CD1c-positive myeloid dendritic cell (primary cell): ENCODE measurements at regions not wholly inside any gene's neighbourhood (a gene's known extent, or its start where the extent isn't known, plus 50 kb on each side); places are given as distances from the start of the nearest gene placed in this dataset.

Experiments
- DNase-seq: peaks from one replicate; pipeline ENCODE4 v3.0.0-alpha.2; 2016; ENCODE audit errors: extremely low spot score

DNA sequence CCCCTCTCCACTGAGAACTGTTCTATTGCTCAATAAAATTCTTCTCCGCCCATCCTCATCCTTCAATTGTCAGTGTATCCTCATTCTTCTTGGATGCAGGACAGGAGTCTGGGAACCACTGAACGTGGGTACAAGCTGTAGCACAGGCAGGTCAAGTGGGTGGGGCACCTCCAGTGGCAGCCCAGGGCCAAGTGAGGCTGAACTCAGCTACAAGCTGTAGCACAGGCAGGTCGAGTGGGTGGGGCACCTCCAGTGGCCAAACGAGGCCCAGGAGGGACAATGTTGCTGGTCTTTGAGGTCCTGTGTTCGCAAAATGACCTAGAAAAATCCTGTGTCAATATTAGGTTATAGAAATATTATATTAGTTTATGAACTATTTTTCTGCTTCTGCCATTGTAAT lies 352.0 kb downstream of the TMX3 start:
- no peak for DNase-seq

DNA sequence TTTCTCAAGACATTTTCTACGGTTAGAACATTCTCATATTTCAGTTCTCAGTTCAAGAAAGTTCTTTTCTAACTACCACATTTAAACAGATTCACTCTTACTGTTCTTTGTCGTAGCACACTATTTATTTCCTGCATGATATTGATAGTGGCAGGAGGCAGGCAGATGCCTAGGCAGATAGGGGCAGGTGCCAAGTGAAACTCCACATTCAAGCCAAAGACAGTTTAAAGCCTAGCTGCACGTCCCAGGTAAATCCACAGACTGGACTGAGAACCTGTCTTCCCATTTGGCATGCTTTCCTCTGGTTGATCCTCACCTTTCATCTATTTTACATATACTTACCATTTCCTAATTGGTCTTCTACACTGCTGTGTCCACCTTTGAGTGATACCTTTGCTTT lies 359.3 kb downstream of the TMX3 start:
- DNase-seq = no peak

DNA sequence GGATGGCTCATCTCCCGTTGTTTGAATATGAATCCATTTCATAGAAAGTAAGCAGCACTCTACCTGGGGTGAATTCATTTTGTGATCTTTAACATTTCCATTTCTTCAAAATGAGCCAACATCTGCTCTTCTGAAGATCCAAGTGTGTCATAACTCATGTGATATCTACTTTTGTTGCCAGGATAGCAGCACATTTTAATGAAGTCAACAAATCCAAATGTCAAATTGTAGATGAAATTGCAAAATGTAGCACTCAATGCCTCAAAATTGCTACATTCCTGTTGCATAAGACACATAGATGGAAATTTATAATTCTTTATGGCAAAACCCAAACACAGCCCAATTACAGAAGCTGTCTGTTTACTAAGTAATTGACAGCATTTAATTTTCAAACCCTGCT lies 360.7 kb downstream of the TMX3 start:
- DNase-seq = no peak

DNA sequence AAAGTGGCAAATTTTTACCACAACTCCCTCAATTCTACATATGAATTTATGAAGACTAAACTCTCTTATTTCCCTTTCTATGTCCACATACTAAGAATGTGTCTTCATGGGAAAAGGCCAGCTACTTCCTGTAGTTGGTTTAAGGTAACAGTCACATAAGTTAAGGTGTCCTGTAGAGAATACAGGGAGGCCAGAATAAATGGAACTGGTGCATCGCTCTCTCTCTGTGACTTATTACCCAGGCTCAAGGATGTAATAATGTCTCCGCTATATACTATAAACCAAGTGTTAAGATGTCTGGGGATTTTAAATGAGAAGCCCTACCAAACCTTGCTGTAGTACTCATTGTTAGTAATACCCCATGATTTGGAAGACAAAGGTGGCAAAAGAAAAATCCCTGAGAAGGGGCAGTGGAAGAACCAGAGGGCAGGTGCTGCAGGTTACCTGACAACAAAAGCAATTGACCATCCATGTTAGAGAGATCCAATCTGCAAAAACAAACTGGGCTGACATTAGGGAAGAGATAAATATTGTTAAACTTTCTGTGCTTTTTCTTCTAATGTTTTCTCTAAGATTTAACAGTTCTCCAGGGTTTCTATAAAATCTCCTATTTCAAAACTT lies 372.8 kb downstream of the TMX3 start:
- DNase-seq = no peak

DNA sequence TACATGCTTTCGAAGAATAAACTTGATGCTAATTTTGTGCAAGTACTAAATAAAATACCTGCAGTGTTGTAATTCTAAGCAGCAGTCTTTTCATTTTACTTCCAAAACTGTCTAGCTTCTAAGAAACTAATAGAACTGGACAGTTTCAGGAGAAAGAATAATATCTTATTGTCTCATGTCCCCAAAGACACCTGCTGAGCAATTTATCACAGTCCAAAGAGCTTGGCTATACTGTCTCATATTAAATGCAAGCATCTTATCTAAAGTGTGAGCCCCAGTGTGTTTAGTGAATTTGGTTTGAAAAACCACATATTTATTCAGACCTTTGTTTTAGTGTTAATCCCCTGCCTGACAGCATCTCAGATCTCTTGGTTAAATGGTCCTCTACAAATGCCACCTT lies 374.3 kb downstream of the TMX3 start:
- no peak for DNase-seq

DNA sequence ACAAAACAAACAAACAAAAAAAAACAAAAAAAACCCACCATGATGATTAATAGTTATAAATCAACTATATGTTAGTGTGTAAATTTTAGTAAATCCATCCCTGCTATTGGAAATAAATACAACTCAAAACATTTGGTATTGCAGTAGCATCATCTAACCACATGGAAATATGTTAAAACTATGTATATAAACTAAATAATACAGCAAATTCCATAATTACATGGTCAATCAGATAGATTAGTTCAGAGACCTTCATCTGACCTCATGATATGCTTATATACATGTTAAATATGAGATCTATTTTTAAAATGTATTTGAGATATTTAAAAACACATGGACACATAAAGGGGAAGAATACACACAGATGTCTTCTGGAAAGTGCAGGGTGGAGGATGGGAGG lies 384.2 kb downstream of the TMX3 start:
- DNase-seq = no peak

DNA sequence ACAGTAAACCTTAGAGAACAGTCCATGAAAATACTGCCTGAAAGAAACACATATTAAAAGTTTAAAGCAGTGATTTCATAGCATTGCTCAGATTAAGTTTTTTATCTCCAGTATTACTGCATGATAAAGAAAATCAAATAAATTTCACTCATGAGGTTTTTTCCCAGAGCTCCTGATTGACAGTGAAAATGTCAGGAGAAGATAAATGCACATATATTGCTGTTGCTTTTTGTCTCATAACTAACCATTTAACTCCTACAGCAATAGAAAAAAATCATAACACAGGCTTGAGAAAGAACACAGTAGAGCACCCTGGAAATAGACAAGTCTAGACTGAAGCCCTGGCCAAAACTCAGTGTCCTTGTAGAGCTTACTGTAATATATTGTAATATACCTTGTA lies 391.0 kb downstream of the TMX3 start:
- no peak for DNase-seq

DNA sequence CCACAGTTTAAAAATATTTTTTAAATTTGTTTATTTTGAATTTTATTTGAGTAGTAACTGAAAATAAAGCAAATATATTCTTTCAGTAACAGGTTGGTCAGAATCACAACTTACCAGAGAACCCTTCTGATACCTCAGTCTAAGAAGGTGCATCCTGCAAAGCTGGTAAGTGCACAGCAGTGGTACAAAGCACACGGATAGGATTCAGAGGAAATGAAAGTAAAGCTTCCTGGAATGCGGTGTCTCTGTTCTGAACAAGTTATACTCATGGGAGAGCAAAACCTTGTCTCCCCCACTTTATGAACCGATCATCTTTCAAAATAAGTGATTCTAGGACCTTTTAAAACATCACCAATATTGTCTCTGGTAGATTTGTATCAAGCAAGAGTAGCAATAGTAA lies 398.3 kb downstream of the TMX3 start:
- DNase-seq = no peak

DNA sequence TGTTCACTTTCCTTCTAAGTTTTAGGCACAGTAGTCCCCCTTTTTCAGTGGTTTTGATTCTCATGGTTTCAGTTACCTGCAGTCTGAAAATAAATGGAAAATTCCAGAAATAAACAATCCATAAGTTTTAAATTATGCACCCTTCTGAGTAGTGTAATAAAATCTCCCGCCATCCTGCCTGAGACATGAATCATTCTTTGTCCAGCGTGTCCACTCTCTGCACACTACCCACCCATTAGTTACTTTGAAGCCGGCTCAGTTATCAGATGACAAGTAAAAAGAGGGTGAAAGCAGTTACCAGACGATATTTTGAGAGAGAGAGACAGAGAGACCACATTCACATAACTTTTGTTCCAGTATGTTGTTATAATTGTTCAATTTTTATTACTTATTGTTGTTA lies 400.5 kb downstream of the TMX3 start:
- DNase-seq = no peak

DNA sequence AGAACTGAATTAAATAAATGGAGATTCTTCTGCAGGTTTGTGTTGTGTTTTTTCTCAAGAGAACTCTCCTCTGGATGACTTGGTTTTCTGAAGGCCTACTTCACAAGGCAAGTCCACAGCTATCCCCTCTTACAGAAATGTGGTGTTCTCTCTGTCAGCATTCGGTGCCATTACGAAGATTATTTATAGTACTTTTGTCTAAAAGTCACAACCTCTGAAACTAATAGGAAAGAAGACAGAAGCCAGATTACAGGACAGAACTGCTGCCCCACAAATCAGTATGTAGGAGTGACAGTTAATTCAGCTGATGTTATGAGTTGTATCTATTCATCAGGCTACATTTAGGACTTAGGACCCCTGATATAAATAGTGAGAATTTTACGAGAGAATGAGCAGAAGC lies 413.5 kb downstream of the TMX3 start:
- DNase-seq = no peak

DNA sequence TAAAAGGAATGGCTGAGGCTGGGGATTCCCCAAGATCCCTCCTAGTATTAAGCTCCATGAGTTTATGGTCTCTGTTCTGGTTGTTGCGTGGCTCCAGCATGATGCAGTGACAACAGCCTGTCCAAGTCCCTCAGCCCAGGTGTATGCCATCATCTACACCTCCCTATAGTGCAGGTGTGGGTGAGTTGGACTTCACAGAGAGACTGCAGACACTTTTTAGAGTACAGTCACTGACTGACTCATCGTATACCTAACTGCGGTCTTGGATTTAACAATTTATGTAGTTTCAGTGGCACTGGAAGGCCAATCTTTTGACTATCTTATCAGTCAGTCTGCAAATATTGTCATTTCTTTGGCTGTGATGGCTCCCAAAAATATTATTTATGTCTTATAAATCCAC lies 415.0 kb downstream of the TMX3 start:
- DNase-seq = no peak

DNA sequence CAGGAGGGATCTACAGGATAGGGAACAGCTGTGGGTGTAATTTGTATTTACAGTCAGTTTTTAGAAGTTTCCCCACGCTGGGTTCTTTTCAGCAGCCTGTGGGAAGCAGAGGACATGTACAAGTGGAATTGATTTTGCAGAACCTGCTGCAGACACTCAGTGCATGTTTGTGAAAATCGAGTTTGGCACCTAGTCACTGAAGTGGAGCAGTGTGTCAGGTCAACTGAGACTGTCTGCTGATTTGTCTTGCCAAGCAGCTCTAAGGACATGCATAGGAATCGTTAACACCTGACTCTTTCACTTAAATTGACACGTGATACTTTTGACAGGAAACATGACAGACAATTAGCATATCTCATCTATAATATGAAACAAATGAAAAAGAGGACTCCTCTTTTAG lies 416.6 kb downstream of the TMX3 start:
- no peak for DNase-seq

DNA sequence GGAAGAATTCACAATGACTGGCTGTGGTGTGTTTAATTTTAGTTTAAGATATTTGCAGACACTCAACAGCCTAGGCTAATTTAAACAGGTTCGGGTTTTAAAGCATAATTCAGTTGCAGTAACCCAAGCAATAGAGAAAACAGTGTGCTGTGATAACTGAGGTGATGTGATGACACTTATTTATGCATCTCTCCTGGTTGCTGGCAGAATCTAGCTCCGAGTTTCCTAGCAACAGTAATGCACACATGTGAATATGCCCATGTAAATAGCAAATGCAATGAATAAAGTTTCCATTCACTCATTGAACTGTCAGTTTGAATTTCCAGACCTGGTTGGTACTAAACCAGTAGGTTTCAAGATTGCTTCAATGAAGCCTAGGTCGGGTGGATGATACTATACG lies 426.5 kb downstream of the TMX3 start:
- DNase-seq = no peak

DNA sequence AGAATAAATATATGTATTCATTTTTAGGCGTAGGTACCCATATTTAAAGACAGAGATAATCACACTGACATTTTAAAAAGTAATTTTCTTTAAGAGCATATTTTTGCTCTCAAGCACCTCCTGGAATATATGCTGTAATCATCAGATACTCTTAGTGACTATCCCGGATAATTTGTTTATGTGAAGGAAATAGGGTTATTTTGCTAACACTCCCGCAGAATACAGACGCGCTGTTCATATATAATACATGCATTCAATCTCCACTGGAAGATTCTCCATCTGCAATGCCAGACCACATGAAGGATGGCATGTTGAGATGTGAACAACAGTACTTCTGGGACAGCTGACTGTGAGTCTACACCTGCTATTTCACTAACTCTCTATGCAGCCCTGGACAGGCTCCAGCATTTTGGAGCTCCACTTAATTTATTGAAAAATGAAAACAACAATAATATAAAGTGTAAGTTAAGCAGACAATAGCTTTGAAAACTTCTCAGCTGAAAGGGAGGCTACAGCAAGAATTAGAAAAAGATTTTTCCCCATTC lies 430.6 kb downstream of the TMX3 start:
- no peak for DNase-seq

DNA sequence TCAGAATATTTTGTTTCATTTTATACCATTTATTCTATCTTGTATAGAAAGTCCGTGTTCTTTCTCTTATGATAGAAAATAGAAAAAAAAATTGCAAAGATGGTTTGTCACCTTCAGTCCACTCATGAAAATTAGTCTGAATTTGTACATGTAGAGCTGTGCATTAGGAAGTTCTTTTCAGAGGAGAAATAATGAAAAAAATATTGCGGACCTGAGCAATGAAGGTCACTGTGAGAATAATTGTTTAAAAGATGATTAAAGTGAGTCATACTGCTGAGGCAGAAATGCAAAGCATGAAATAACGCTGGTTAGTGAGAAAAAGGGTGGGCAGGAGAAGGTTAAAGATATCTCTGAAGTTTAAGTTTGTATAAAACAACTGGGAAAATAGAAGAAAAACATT lies 431.1 kb downstream of the TMX3 start:
- no peak for DNase-seq

DNA sequence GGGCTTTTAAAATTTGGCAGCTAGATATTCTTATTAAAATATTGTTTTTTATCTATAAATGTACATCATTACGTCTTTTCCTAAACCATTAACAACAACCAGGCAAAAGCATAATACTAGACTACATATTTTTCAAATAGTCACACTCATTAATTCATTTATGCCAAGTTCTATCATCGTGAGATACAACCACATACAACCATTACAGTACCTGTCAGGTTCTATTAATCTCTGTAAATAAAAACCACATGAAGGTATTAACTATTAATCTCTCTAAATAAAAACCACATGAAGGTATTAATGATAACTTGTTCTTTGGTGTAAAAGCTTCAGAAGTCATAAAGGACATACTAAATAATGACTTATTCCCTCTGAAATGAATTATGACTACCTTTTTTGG lies 432.7 kb downstream of the TMX3 start:
- DNase-seq = no peak

DNA sequence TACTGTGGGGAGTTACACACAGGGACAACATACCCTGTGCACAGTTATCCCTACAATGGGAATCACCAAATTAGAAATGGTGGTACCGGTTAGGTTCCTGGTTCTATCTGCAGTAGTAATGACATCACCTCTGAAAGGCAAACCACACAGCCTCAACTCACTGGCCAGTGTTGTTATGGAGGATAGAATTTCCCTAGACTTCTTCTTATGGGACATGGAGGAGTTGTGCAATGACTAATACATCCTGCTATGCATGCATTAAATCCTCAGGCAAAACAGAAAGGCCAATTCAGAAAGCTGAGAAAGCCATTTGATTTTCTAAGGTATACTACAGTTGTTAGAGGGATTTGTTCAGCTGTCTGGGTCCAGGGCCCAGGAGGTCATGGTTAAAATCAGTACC lies 439.3 kb downstream of the TMX3 start:
- no peak for DNase-seq

DNA sequence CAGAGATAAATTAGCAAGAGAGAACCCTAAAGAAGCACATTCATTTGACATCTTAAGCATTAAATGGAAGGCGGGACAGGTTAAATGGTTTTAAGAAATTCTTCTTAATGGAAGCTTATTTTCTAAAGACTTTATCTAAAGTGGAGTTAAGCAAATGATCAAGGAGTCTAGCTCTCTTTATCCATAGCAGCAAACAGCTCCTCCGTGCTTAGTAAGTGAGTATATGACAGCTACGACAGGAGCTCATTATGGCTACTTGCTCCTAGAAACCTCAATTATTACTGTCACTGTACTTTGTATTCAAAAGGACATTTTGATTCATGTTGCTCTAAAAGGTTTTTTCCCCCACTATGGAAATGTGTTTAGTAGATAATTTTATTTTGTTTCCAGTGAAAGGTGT lies 444.9 kb downstream of the TMX3 start:
- no peak for DNase-seq

DNA sequence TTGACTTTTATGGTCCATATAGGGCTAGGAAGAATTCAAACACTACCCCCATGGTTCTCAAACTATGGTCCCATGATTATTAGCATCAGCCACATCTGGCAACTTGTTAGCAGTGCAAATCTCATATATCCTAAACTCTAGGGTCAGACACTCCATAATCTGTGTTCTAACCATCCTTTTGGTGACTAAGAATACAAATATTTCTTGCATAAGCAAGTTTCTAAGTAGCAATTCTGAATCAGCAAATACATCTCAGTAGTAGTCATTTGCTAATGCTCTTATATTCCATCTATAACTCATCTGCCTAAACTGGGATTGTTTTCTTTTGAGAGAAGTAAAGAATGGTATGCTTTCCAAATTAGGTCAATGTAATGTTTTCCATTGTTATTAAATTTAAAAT lies 447.3 kb downstream of the TMX3 start:
- no peak for DNase-seq

DNA sequence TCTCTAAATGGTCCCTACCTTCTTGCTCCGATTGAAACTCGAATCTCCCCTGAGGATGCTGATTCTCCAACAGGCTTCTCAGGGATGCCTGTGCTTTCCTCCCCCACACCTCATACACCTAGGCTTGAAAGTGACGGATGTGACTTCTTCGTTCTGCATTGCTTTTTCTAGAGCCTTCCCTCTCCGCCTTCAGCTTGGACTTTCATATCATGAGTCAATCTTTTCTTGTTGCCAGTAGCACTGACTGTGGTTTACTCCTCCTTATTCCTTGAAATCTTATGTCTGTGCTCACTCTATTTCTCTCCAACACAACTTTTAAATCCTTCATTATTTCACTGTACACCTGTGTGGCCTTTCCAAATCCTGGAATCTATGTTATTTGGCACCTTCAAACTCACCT lies 451.4 kb downstream of the TMX3 start:
- DNase-seq = no peak

DNA sequence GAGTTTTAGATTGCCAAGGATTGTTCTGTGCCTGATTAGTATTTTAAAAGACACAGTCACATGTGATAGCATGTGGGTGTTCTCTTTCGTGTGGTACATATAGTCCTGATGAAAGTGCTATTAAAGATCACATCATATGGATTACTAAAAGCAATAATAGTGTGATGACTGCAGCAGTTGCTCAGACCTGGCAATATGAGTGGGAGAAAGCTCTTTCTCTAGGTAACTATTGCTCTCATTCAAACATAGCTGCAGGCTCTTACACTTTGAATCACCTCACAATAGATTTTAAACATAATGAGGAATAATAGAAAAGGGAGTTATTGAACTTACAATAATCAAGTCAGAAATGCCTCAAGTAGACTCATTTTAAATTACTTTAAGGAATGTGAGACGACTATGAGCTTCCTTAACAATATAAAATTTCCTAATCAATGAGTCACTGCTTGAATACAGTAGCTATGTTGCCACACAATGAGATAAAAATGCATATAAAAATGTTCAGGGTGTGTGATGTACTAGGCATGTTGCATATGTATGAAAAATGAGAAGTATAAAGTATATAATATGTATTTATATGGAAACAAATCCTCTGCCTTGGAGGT lies 452.1 kb downstream of the TMX3 start:
- no peak for DNase-seq

DNA sequence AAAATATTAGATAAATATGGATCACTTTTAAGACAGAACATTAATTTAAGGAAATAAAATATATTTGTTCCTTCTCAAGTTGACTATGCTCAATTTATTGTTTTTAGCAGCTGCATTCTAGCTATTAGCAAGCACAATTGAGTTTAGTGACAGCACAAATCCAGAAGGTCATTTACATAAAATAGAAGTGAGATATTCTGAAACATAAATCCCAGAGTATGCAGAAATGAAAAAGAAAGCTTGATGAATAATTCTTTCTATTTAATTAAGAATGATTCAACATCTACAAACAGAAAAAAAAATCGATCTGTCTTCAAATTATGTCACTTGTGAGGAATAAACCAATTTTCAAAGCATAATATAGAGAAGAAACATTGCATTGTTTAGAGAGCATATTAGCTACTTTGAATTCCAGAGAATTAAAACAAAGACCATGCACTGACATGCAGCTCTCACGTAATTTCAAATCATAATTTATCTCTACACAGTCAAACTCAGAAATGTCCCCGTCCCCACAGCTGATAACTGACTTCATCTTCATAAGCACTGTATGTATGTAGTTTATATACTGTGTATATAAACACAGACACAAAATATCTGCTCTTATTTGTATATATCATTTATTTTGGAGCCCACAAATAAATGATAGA lies 458.4 kb downstream of the TMX3 start:
- DNase-seq = no peak

DNA sequence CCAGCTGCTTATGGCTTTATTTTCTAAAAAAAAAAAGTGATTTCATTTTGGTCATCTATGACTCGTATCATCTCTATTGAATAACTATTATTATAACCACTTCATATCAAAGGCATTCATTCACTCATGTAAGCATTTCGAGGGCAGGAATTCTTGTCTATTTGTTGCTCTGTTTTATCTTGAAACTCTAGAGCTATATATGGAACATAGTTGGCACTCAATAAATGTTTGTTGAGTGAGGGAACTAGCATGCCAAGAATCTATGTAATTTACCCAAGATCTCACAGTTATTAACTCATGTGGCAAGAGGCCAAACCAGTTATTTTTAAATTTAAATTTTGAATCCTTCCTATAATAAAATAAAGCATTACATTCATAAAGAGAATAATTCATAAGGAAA lies 470.1 kb downstream of the TMX3 start:
- DNase-seq = no peak

DNA sequence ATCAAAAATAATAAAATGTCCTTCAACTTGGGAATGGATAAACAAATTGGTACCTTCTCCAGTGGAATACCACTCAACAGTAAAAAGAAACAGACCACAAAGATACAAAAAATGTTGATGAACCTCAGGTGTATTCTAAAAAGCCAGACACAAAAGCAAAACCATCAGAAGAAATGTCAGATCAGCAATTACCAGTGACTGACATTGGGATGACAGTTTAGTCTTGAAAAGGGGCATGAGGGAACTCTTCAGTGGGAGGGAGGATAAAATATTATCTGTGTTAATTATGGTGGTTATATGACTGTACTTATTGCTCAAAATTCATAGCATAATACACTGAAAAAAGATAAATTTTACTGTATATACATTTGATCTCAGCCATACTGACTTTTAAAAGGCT lies 473.0 kb downstream of the TMX3 start:
- no peak for DNase-seq
